Large intestine (tissue), 3 donors: ENCODE measurements at regions not wholly inside any gene's neighbourhood (a gene's known extent, or its start where the extent isn't known, plus 50 kb on each side); places are given as distances from the start of the nearest gene placed in this dataset.

Source experiments
- DNase-seq, 2 donors: peaks; one replicate each; pipeline versions ENCODE4 v3.0.0 to v3.0.0-alpha.2; 2013
- H3K27ac ChIP-seq: one replicate; pipeline ENCODE4 v1.5.1; 2013; ENCODE audit warnings: low read length
- H3K27me3 ChIP-seq: 2 replicates; pipeline ENCODE4 v1.6.1; 2013; ENCODE audit warnings: low read length; ENCODE audit not compliant: control insufficient read depth, insufficient read depth
- H3K36me3 ChIP-seq: 2 replicates; pipeline ENCODE4 v1.6.1; 2013; ENCODE audit warnings: low read length; ENCODE audit not compliant: control insufficient read depth, insufficient read depth
- H3K4me1 ChIP-seq: one replicate; pipeline ENCODE4 v1.6.1; 2013; ENCODE audit warnings: low read length; ENCODE audit not compliant: control insufficient read depth, insufficient read depth
- H3K4me3 ChIP-seq: one replicate; pipeline ENCODE4 v1.5.1; 2013; ENCODE audit warnings: low read length
- H3K9me3 ChIP-seq: one replicate; pipeline ENCODE4 v1.6.1; 2013; ENCODE audit warnings: mild to moderate bottlenecking, low read depth, low read length, moderate library complexity; ENCODE audit not compliant: control insufficient read depth
- WGBS: methylation state at CpG from one replicate; pipeline ENCODE4 v1.1.5; 2013; ENCODE audit warnings: low lambda C conversion rate; ENCODE audit not compliant: insufficient coverage; 5-methylcytosine and 5-hydroxymethylcytosine counted together

GRCh38 chr9:32306006-32306405 lies 78.4 kb upstream of the ACO1 start:
- H3K9me3 ChIP-seq: no peaks in the 10 kb centered on the region
- DNase-seq: no peak
- no peaks in the 10 kb centered on the region for H3K4me1 ChIP-seq
- no peak overlapping the region for H3K27ac ChIP-seq
- no peaks in the 10 kb centered on the region for H3K36me3 ChIP-seq
- H3K27me3 ChIP-seq: no peaks in the 10 kb centered on the region
- H3K4me3 ChIP-seq: no peak overlapping the region

- no peak overlapping the region for H3K27ac ChIP-seq
- H3K27me3 ChIP-seq: no peaks in the 10 kb centered on the region
- H3K9me3 ChIP-seq: no peaks in the 10 kb centered on the region
- DNase-seq: no peak
- H3K4me3 ChIP-seq: no peak overlapping the region
- H3K36me3 ChIP-seq: no peaks in the 10 kb centered on the region
- no CpG with 5 or more reads among the region's 4 CpGs for WGBS
- H3K4me1 ChIP-seq: no peaks in the 10 kb centered on the region
Observed at GRCh38 chr9:32319312-32319929, 65.0 kb upstream of the ACO1 start.

- no peak for DNase-seq
- Histone ChIP-seq H3K9me3 (no peaks in the 10 kb centered on the region), H3K36me3 (no peaks in the 10 kb centered on the region), H3K4me3 (no peak overlapping the region), H3K27me3 (no peaks in the 10 kb centered on the region), H3K4me1 (no peaks in the 10 kb centered on the region), H3K27ac (no peak overlapping the region)
- WGBS: 75% methylated on average over 4 of the region's 7 CpGs
Observed at GRCh38 chr9:32322622-32323021, 61.8 kb upstream of the ACO1 start.

- Histone ChIP-seq H3K27ac (no peak overlapping the region), H3K4me1 (no peaks in the 10 kb centered on the region), H3K27me3 (no peaks in the 10 kb centered on the region), H3K36me3 (no peaks in the 10 kb centered on the region), H3K9me3 (no peaks in the 10 kb centered on the region), H3K4me3 (no peak overlapping the region)
- WGBS: 86% methylated on average over 2 of the region's 2 CpGs
- DNase-seq: no peak
Observed at GRCh38 chr9:32326146-32326545, 58.3 kb upstream of the ACO1 start.

- H3K9me3 ChIP-seq: no peaks in the 10 kb centered on the region
- H3K4me1 ChIP-seq: no peaks in the 10 kb centered on the region
- H3K36me3 ChIP-seq: no peaks in the 10 kb centered on the region
- H3K4me3 ChIP-seq: no peak overlapping the region
- DNase-seq: no peak
- no peaks in the 10 kb centered on the region for H3K27me3 ChIP-seq
- WGBS: 78% methylated on average over 4 of the region's 4 CpGs
- no peak overlapping the region for H3K27ac ChIP-seq
Observed at GRCh38 chr9:32331240-32331639, 53.2 kb upstream of the ACO1 start.

- Histone ChIP-seq H3K27ac (no peak overlapping the region), H3K9me3 (no peaks in the 10 kb centered on the region), H3K4me3 (no peak overlapping the region), H3K27me3 (no peaks in the 10 kb centered on the region), H3K4me1 (no peaks in the 10 kb centered on the region), H3K36me3 (no peaks in the 10 kb centered on the region)
- no CpG with 5 or more reads among the region's 7 CpGs for WGBS
- no peak for DNase-seq
Observed at GRCh38 chr9:32334112-32334511, 50.3 kb upstream of the ACO1 start.
